A549 (cell line): ENCODE measurements at regions not wholly inside any gene's neighbourhood (a gene's known extent, or its start where the extent isn't known, plus 50 kb on each side); places are given as distances from the start of the nearest gene placed in this dataset.

Source experiments
- ATAC-seq, 2 experiments: fragments of 200-7000 bp in 1 of 2; fragments of >200 bp in 1 of 2; cut with Nextera tagmentation in 1 of 2; cut with Tn5 transposase in 1 of 2; 3 replicates each; pipeline versions ENCODE4 v1.8.0 to v1.9.1; 2018 to 2020; ENCODE audit warnings: mild to moderate bottlenecking in 1 of 2, moderate library complexity in 1 of 2
- CTCF ChIA-PET: fragments of 300-600 bp; sonication (Branson Sonifier 250); formaldehyde crosslinking; extraction: SDS; loops from one replicate; lab custom pipeline; 2021; ENCODE audit warnings: antibody characterized with exemption, inconsistent platforms; lab: Yijun Ruan, JAX
- POLR2A ChIA-PET: fragments of 350-600 bp; formaldehyde crosslinking; extraction: SDS; loops from one replicate; lab custom pipeline; 2021; ENCODE audit warnings: antibody characterized with exemption, inconsistent platforms; lab: Yijun Ruan, JAX
- DNase-seq, 2 experiments: peaks; one replicate each; pipeline versions ENCODE4 v3.0.0 to v3.0.0-alpha.2; 2011 to 2016; ENCODE audit warnings: low read depth in 1 of 2, low spot score in 1 of 2
- FAIRE-seq: peaks from 2 replicates; lab custom pipeline; 2011; peaks lifted over from hg19 to GRCh38; lab: Jason Lieb, UNC
- H3K27ac ChIP-seq, 2 experiments: fragments of >200 bp; sonication (Bioruptor Twin); formaldehyde crosslinking; 3 replicates each; pipeline ENCODE4 v1.5.1; 2016 to 2017
- H3K4me1 ChIP-seq: fragments of >200 bp; sonication (Bioruptor Twin); formaldehyde crosslinking; 3 replicates; pipeline ENCODE4 v1.6.1; 2016
- H3K4me2 ChIP-seq: fragments of >200 bp; sonication (Bioruptor Twin); formaldehyde crosslinking; 3 replicates; pipeline ENCODE4 v1.6.1; 2016
- H3K4me3 ChIP-seq: fragments of >200 bp; sonication (Bioruptor Twin); formaldehyde crosslinking; 3 replicates; pipeline ENCODE4 v1.5.1; 2016
- H3K9me3 ChIP-seq: fragments of >200 bp; sonication (Bioruptor Twin); formaldehyde crosslinking; 3 replicates; pipeline ENCODE4 v1.6.1; 2016
- ATOH8 ChIP-seq: fragments of 250-450 bp; sonication (Bioruptor Pico); IDR thresholded peaks from 2 replicates; pipeline ENCODE4 v1.5.0; 2020; ENCODE audit warnings: low read depth, mild to moderate bottlenecking, moderate library complexity
- BHLHE40 ChIP-seq: IDR thresholded peaks from 2 replicates; pipeline ENCODE4 v1.6.1; 2012; ENCODE audit warnings: low read depth, low read length, inconsistent platforms
- CBX8 ChIP-seq: fragments of 200-600 bp; sonication (generic); IDR thresholded peaks from 2 replicates; pipeline ENCODE4 v1.6.1; 2016
- ELK1 ChIP-seq: fragments of 150-350 bp; IDR thresholded peaks from 2 replicates; pipeline ENCODE4 v1.6.1; 2014; ENCODE audit warnings: low read depth, mild to moderate bottlenecking, low read length
- ESRRA ChIP-seq: fragments of 150-350 bp; IDR thresholded peaks from 2 replicates; pipeline ENCODE4 v1.6.1; 2014; ENCODE audit warnings: mild to moderate bottlenecking, low read length, borderline replicate concordance
- GATA3 ChIP-seq: IDR thresholded peaks from 2 replicates; pipeline ENCODE4 v1.6.1; 2012; ENCODE audit warnings: borderline replicate concordance
- HES2 ChIP-seq: fragments of >200 bp; sonication (Bioruptor Twin); formaldehyde crosslinking; IDR thresholded peaks from 2 replicates; pipeline ENCODE4 v1.6.1; 2016
- HEYL ChIP-seq: fragments of 250-450 bp; sonication (Bioruptor Pico); IDR thresholded peaks from 2 replicates; pipeline ENCODE4 v1.8.0; 2021; ENCODE audit warnings: mild to moderate bottlenecking, moderate library complexity
- HMGXB4 ChIP-seq: fragments of 250-450 bp; sonication (Bioruptor Pico); IDR thresholded peaks from 2 replicates; pipeline ENCODE4 v1.5.0; 2021; ENCODE audit warnings: mild to moderate bottlenecking, moderate library complexity, borderline replicate concordance
- HOXB13 ChIP-seq: fragments of 250-450 bp; sonication (Bioruptor Pico); IDR thresholded peaks from 2 replicates; pipeline ENCODE4 v1.5.0; 2020; ENCODE audit warnings: low read depth, mild to moderate bottlenecking, moderate library complexity
- HOXB5 ChIP-seq: fragments of 250-450 bp; sonication (Bioruptor Pico); IDR thresholded peaks from 2 replicates; pipeline ENCODE4 v1.5.0; 2020; ENCODE audit warnings: mild to moderate bottlenecking, moderate library complexity
- JUNB ChIP-seq: fragments of >200 bp; sonication (Bioruptor Twin); formaldehyde crosslinking; IDR thresholded peaks from 2 replicates; pipeline ENCODE4 v1.6.1; 2016
- MAFK ChIP-seq: fragments of 450-650 bp; IDR thresholded peaks from 2 replicates; pipeline ENCODE4 v1.6.1; 2014; ENCODE audit not compliant: partially characterized antibody
- NFE2L2 ChIP-seq: fragments of 150-350 bp; conservative IDR thresholded peaks from 2 replicates; pipeline ENCODE4 v1.6.1; 2014; ENCODE audit warnings: low read length
- PBX3 ChIP-seq: IDR thresholded peaks from 2 replicates; pipeline ENCODE4 v1.6.1; 2012
- POLR2AphosphoS2 ChIP-seq: conservative IDR thresholded peaks from 2 replicates; pipeline ENCODE4 v1.6.1; 2012; ENCODE audit warnings: low read length, improper control_type of control experiment, inconsistent platforms
- REST ChIP-seq: fragments of 200-600 bp; sonication (generic); IDR thresholded peaks from 2 replicates; pipeline ENCODE4 v1.6.1; 2016; ENCODE audit warnings: antibody characterized with exemption, mild to moderate bottlenecking, moderate library complexity
- RFX5 ChIP-seq: fragments of 450-650 bp; IDR thresholded peaks from 2 replicates; pipeline ENCODE4 v1.7.1; 2014; ENCODE audit warnings: antibody characterized with exemption, mild to moderate bottlenecking, moderate library complexity
- ZC3H11A ChIP-seq: fragments of 450-650 bp; IDR thresholded peaks from 2 replicates; pipeline ENCODE4 v1.6.1; 2014; ENCODE audit warnings: antibody characterized with exemption, mild to moderate bottlenecking
- WGBS: methylation state at CpG from one replicate; pipeline ENCODE4 v1.1.6; 2017; ENCODE audit errors: missing lambda C conversion rate; 5-methylcytosine and 5-hydroxymethylcytosine counted together

GRCh38 chr4:157713342-157713741, 459.5 kb downstream of the GASK1B start:
- Histone ChIP-seq H3K9me3 (no peaks in the 10 kb centered on the region), H3K27ac (no peak overlapping the region), H3K4me2 (no peak overlapping the region), H3K4me1 (no peaks in the 10 kb centered on the region), H3K4me3 (no peak overlapping the region)
- ChIA-PET POLR2A (no interaction called here), CTCF (no interaction called here)
- FAIRE-seq (no peak), ATAC-seq (no peak), DNase-seq (no peak)
- WGBS: 13% methylated on average over 4 of the region's 4 CpGs
- TF ChIP-seq REST: no peak
- no peak for TF ChIP-seq ATOH8 (CRISPR knock-in tag)
- no peak for TF ChIP-seq HES2
- TF ChIP-seq, all 56 proteins: peak for 0

- no peaks in the 10 kb centered on the region for H3K4me1 ChIP-seq
- H3K4me2 ChIP-seq: no peak overlapping the region
- ChIA-PET POLR2A (no interaction called here), CTCF (no interaction called here)
- TF ChIP-seq HOXB13 (no peak), BHLHE40 (no peak), MAFK (no peak), POLR2AphosphoS2 (no peak), ELK1 (no peak), NFE2L2 (no peak), HOXB5 (CRISPR knock-in tag) (no peak), RFX5 (no peak), JUNB (no peak), PBX3 (no peak), CBX8 (no peak), GATA3 (no peak), HEYL (CRISPR knock-in tag) (no peak), ESRRA (no peak), HMGXB4 (no peak), ZC3H11A (no peak)
- 29% methylated on average over 2 of the region's 2 CpGs for WGBS
- H3K4me3 ChIP-seq: no peak overlapping the region
- FAIRE-seq (no peak), DNase-seq (no peak), ATAC-seq (no peak)
- no peaks in the 10 kb centered on the region for H3K9me3 ChIP-seq
- no peak overlapping the region for H3K27ac ChIP-seq
Observed at GRCh38 chr4:157706155-157706554, 466.7 kb downstream of the GASK1B start.
